ENCODE measurements at regions not wholly inside any gene's neighbourhood (a gene's known extent, or its start where the extent isn't known, plus 50 kb on each side); places are given as distances from the start of the nearest gene placed in this dataset.

- no peak for TF ChIP-seq CTCF (IDR thresholded peaks at IDR 0.05 in 2 of 3, conservative IDR thresholded peaks at IDR 0.05 in 1 of 3; ENCODE audit: insufficient read depth in 2 of 3, low read depth in 1 of 3, low read length in 3 of 3)
- TF ChIP-seq E2F3 (CRISPR knock-in tag; IDR thresholded peaks at IDR 0.05): no peak
Observed at GRCh38 chr13:26989957-26990713, 181.5 kb downstream of the USP12 start (continued).

DNA sequence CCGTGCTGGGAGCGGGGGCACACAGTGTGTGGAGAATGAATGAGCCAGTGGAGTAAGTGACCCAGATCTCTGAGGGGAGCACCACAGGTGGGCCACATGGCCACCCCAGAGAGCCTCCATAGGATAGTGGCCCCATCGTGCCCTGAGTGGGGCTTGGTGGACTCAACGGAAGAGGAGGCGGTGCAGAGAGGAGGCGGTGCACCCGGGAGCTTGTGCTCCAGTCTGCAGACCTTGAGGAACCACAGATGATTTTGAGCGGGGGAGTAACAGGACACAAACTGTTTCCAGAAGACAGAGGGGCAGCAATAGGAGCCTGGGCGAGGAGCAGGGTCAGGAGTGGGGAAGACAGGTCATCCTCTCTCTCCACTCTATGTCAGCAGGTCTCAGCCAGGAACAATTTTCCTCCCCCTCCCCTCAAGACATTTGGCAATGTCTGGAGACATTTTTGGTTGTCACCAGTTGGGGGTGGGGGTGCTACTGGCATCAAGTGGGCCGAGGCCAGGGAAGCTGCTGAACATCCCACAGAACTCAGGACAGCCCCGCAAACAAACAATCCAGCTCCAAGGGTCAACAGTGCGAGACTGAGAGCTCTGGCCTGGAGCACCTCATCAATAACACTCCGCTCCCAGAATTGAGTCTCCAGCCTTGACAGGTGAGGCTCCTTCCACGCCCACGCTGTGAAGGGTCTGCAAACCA, 182.2 kb downstream of the USP12 start:
- no peaks in the 10 kb centered on the region for H3K36me3 ChIP-seq (ENCODE audit: control insufficient read depth, insufficient read depth, low read length)
- ChIA-PET CTCF (ENCODE audit: low intra/inter-chr PET ratio) (no interaction called here), POLR2A (interaction anchor here (1.0 to 1.3 kb wide), 2 partner anchors 13 to 262 kb away, joined by 3 to 6 read pairs; no protein-coding TSS in a partner anchor)
- H4K20me1 ChIP-seq (replicated peaks; ENCODE audit: control insufficient read depth, insufficient read depth, low read length): no peaks in the 10 kb centered on the region
- FAIRE-seq (no peak), ATAC-seq (peak; percentile 38; the same call in 1 of the 3 replicates), DNase-seq (ENCODE audit: extremely low read depth in 1 of 4, low spot score in 3 of 4) (no peak)
- no peak overlapping the region for H3K4me2 ChIP-seq (ENCODE audit: insufficient read depth, low read length)
- no peak overlapping the region for H2AFZ ChIP-seq (ENCODE audit: low read depth, low read length)
- in situ Hi-C loops (cut with MboI) (loop anchor here (5.0 kb wide), 1 partner anchor 368 kb away; no protein-coding TSS in a partner anchor), intact Hi-C loops (cut with micrococcal nuclease) (no loop called here)
- no peak for TF ChIP-seq HEY1 (CRISPR knock-in tag; IDR thresholded peaks at IDR 0.05; ENCODE audit: borderline replicate concordance)
- no peak for TF ChIP-seq BDP1 (IDR thresholded peaks at IDR 0.05; ENCODE audit: insufficient read depth, insufficient read length)
- TF ChIP-seq FUS (optimal IDR thresholded peaks at IDR 0.05; ENCODE audit: low read depth, low read length): no peak
- no peak for TF ChIP-seq FOXP1 (CRISPR knock-in tag; IDR thresholded peaks at IDR 0.05)
- no peak overlapping the region for H3K27ac ChIP-seq (ENCODE audit: extremely low read depth, low read depth, low read length)
- no peaks in the 10 kb centered on the region for H3K79me2 ChIP-seq (ENCODE audit: control insufficient read depth, insufficient read depth, low read length)
- WGBS (ENCODE audit: insufficient coverage, low coverage, missing lambda C conversion rate): 51% methylated on average over 12 of the region's 15 CpGs
- H3K9me3 ChIP-seq (replicated peaks; ENCODE audit: control insufficient read depth, insufficient read depth, low read depth, low read length): no peaks in the 10 kb centered on the region
- peaks cover 0 to 4% of the 10 kb centered on the region in 2 experiments; a peak in 2 of 5 replicates for H3K27me3 ChIP-seq (ENCODE audit: control insufficient read depth in 2 of 2, insufficient read depth in 2 of 2, low read length in 2 of 2)
- H3K4me1 ChIP-seq (replicated peaks in 1 of 2; ENCODE audit: control insufficient read depth in 2 of 2, insufficient read depth in 2 of 2, low read length in 2 of 2): peaks cover 8 to 14% of the 10 kb centered on the region in 2 experiments; a peak in 4 of 5 replicates
- H3K9me1 ChIP-seq (ENCODE audit: control insufficient read depth, insufficient read depth, low read length): no peaks in the 10 kb centered on the region
- BruUV-seq (replicated peaks): no TSS peak
- no peak overlapping the region for H3K9ac ChIP-seq (ENCODE audit: insufficient read depth in 1 of 2, low read depth in 2 of 2, low read length in 2 of 2)
- no peak overlapping the region for H3K4me3 ChIP-seq

All from K562 (cell line).